ENCODE measurements at regions not wholly inside any gene's neighbourhood (a gene's known extent, or its start where the extent isn't known, plus 50 kb on each side); places are given as distances from the start of the nearest gene placed in this dataset.
"Not testable (repeated sequence)": the region's sequence is repeated elsewhere in the genome, so short reads cannot be mapped to it uniquely, and the experiment has no call there.

DNA sequence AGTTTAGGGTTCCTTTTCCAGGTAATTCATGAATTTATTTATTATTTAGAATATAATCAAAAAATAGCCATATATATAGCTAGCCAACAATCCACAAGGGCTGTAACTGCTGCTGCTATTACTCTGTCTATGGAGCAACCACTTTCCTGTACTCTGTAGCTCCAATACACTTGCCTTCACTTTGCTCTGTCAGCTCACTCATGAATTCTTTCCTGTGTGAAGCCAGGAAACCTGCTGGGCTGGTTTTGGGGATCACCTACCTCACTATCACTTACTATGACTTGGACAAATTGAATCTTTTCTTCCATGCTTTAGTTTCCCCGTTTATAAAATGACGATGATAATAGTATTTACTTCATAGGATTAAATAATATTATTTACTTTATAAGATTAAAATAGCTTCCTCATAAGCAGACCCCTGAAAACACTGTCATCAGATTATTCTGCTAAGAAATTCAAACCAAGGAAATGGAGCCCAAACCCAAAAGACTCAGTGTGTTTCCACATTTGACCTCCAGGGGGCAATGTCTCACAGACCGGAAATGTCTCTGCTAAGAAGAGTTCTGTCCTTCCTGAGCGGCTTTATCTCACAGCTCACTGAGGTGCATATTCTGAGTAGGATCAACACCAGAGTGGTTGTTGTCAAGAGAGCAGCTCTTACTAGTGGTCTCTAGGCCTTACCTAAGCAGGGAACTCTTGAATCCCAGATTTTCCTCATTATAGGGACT, 457.1 kb downstream of the DAD1 start:
- DNase-seq, result peak in 1 of 2 donors; percentile 31

DNA sequence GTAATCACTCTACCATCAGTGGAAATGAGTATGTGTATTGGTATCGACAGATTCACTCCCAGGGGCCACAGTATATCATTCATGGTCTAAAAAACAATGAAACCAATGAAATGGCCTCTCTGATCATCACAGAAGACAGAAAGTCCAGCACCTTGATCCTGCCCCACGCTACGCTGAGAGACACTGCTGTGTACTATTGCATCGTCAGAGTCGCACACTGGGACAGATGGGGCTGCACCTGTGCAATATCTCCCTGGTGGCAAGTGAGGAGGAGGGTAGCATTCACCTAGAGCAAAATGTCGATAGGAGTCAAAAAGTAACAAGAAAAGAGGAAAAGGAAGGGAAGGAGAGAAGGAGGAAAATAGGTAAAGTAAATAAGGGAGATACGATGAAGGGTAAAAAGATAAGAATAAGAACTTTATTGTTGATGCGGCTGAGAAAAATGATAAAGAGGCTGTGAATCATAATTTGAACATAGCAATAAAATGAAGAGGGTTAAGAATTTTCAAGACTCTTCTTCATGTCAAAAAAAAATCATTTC, 450.5 kb upstream of the OR4E1 start:
- no peak for DNase-seq

- DNase-seq, result peak; percentile 1 to 12
Observed at GRCh38 chr14:22122829-22123560, 449.4 kb upstream of the OR4E1 start.

- peak in 1 of 2 donors; percentile 25 for DNase-seq
Observed at GRCh38 chr14:22122227-22122818, 448.7 kb upstream of the OR4E1 start.

DNA sequence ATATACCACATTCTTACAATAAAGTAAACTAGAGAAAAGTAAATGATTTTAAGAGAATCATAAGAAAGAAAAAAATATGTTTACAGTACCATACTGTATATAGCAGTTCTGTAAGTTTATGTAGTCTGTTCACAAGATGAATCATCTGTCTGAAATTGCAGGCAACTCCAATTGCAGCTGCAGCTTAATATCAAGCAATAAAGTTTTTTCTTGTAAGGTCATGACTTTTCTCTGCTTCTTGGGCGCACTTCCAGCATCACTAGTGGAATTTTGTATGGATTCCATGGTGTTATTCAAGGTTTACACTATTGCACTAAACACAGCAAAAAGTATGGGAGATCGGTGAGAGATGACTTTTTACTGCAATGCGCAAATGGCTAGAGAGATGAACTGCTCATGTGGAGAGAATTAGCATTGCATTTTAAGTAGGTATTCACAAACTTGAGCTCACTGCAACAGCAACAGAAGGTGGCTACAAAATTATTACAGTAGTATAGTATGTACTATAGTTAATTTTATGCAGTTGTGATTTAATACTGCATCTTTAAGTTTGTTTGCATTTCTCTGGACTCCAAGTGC, 445.4 kb upstream of the OR4E1 start:
- no peak for DNase-seq

GRCh38 chr14:22113401-22113800, 439.8 kb upstream of the OR4E1 start:
- DNase-seq, result peak in 1 of 2 donors; percentile 5

GRCh38 chr14:22112004-22112403, 438.4 kb upstream of the OR4E1 start:
- peak; percentile 27 to 52 for DNase-seq

- no peak for DNase-seq
Observed at GRCh38 chr14:22107753-22108152, 434.1 kb upstream of the OR4E1 start.

DNA sequence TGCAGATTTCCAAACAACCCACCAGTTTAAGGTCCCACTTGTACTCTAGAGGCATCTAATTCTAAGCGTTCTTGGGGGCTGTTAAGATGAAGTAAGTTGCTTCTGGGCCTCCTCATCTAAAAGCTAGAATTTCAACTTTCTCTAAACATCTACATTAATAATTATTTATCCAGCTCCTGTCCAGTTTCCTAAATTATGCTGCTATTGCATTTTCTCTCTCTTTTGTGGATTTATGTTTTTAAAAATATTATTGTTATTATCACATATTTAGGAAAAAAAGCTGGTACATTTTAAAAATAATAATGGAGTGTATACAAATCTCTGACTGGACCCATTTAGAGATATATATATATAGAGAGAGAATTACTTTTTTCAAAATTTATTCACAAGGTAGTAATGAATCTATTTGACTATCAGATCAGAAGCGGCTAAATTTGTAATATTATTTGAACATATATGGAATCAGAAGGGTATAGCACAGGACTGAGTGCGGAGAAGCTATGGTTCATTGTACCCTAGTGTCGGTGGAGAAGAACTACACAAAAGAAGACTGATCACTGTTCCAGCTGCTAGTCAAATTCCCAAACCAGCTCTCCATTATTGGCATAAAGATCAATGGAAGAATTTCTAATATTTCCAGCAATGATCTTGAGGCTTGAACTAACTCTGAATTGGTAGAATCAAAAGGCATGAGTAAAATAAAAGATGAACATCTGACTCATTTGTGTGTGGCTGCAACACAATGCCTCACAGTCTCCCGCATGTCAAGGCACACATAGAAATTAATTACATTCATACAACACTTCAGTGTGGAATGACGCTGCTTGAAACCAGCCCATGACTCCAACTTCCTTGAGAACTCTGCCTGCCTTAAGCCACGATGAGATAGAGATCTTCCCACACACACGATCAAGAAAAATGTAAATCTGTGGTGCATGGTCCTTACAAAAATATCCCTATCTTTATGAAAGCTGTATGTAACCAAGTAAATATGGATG, 433.4 kb upstream of the OR4E1 start:
- DNase-seq, result no peak

DNA sequence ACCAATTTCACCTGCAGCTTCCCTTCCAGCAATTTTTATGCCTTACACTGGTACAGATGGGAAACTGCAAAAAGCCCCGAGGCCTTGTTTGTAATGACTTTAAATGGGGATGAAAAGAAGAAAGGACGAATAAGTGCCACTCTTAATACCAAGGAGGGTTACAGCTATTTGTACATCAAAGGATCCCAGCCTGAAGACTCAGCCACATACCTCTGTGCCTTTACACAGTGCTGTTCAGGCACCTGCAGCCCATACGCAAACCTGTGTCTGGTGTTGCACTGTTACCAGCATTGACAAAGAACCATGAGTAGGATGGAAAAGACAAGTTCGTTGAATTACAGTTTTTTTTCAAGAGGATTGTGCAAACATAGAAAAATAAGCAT, 432.0 kb upstream of the OR4E1 start:
- no peak for DNase-seq

DNA sequence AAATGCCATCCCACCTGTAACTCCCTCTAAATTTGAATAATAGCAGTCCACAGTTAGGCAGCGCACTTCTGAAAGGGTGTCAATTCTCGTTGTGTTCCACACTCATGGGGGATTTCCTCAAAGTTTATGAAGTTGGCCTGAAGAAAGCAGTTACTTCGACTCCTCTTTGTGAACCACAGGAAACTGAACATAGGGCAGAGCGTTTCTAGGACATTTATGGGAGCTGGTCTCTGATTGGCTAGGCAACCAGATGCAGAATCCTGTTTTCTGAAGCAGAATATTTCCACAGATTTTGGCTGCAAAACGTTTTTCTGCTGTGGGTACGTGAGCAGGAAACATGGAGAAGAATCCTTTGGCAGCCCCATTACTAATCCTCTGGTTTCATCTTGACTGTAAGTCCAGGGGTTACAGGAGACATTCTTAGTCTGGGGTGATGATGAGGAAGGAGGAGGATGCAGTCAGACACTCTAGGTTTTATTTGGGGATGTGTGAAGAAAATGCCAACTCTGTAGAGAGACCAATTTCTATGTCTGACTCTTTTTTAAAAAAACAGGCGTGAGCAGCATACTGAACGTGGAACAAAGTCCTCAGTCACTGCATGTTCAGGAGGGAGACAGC, 431.5 kb upstream of the OR4E1 start:
- no peak for DNase-seq

DNA sequence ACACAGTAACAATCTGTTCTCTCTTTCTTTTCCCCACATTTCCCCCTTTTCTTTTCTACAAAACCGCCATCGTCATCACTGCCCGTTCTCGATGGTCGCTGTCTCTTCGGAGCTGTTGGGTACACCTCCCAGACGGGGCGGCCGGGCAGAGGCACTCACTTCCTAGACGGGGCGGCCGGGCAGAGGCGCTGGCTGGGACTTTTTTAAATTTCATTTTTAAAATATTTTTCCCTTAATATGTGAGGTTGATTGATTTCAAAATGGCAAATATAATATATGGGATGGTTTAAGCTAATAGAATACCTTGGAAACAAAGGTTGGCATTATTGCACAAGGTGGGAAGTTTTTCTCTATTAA, 427.1 kb upstream of the OR4E1 start:
- DNase-seq, result not testable (repeated sequence)

GRCh38 chr14:22099942-22100763, 426.5 kb upstream of the OR4E1 start:
- peak; percentile 40 to 56 for DNase-seq

- DNase-seq, result no peak
Observed at GRCh38 chr14:22098435-22098834, 424.8 kb upstream of the OR4E1 start.

- no peak for DNase-seq
Observed at GRCh38 chr14:22097586-22098292, 424.1 kb upstream of the OR4E1 start.

DNA sequence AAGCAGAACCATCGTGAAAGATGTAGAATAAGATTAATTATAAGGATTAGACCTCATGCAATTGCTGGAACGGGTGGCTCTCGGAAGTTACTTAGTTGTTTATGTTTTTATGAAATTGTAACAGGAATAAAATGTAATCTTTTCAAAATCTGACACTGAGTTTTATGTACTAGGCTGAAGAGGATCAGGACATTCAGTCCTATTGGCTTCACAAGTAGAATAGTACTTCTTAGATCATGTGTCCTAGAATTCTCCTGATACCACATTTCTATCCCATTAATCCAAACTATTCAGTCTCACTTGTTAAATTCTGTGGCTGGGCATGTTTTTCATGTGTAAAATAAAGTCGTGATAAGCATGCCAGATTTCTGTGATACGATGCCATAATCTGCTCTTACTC, 423.5 kb upstream of the OR4E1 start:
- no peak for DNase-seq

GRCh38 chr14:22096514-22096895, 422.9 kb upstream of the OR4E1 start:
- no peak for DNase-seq

DNA sequence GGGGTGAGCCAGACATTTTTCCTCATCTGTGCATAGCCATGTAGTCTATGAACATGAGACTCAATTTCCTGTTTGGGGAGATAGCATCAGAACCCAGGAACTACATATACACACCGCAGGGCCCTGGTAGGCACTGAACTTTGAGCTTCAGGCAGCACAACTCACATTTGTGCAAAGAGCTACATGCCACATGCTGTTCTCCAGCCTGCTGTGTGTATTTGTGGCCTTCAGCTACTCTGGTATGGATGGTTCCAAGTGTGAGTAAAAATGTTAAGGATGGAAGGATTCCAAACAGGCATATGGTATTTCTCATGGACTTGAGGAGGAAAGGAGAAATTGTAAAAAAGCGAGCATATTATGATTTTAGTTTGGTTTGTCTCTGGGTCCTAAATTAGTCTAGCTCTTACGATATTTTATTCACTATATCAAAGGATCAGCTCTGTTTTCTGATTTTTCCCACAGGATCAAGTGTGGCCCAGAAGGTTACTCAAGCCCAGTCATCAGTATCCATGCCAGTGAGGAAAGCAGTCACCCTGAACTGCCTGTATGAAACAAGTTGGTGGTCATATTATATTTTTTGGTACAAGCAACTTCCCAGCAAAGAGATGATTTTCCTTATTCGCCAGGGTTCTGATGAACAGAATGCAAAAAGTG, 422.4 kb upstream of the OR4E1 start:
- DNase-seq, result peak; percentile 8 to 22

- DNase-seq, result no peak
Observed at GRCh38 chr14:22089940-22090339, 416.3 kb upstream of the OR4E1 start.

Data from activated CD4-positive, alpha-beta T cell treated with anti-CD3 and anti-CD28 coated beads for 4 hours (primary cell).